CD4-positive, alpha-beta T cell (primary cell): ENCODE measurements at regions not wholly inside any gene's neighbourhood (a gene's known extent, or its start where the extent isn't known, plus 50 kb on each side); places are given as distances from the start of the nearest gene placed in this dataset.

ENCODE experiments used
- ATAC-seq: fragments of 200-7000 bp; cut with Tn5 transposase; one replicate; pipeline ENCODE4 v1.10.0; 2022; ENCODE audit warnings: mild to moderate bottlenecking; ENCODE audit not compliant: poor library complexity
- CTCF ChIA-PET: fragments of 350-600 bp; sonication (Branson Sonifier 250); formaldehyde crosslinking; loops from one replicate; lab custom pipeline; 2021; ENCODE audit warnings: antibody characterized with exemption, inconsistent platforms; lab: Charles Lee
- POLR2A ChIA-PET: fragments of 350-600 bp; sonication (Branson Sonifier 250); formaldehyde crosslinking; loops from one replicate; lab custom pipeline; 2021; ENCODE audit warnings: antibody characterized with exemption, inconsistent platforms; lab: Charles Lee
- DNase-seq, 14 experiments: peaks; one replicate each; pipeline ENCODE4 v3.0.0-alpha.2; 2013 to 2020; ENCODE audit warnings: mixed read lengths in 2 of 14
- H3K27ac ChIP-seq, 2 donors: one replicate each; pipeline versions ENCODE4 v1.5.1 to v1.7.0; 2013; ENCODE audit warnings: low read length in 2 of 2, low read depth in 1 of 2, mild to moderate bottlenecking in 1 of 2
- H3K27me3 ChIP-seq, 2 experiments: 1 replicate in 1 of 2; 2 replicates in 1 of 2; pipeline versions ENCODE4 v1.6.1 to v1.7.0; 2013; ENCODE audit warnings: low read length in 2 of 2, control low read depth in 1 of 2, mild to moderate bottlenecking in 1 of 2, moderate library complexity in 1 of 2; ENCODE audit not compliant: insufficient read depth in 2 of 2, control insufficient read depth in 1 of 2
- H3K36me3 ChIP-seq: one replicate; pipeline ENCODE4 v1.6.1; 2013; ENCODE audit warnings: low read length, control low read depth; ENCODE audit not compliant: insufficient read depth
- H3K4me1 ChIP-seq: one replicate; pipeline ENCODE4 v1.6.1; 2013; ENCODE audit warnings: low read length, control low read depth; ENCODE audit not compliant: insufficient read depth
- H3K4me3 ChIP-seq: one replicate; pipeline ENCODE4 v1.5.1; 2013; ENCODE audit warnings: mild to moderate bottlenecking, low read length, moderate library complexity
- H3K9me3 ChIP-seq, 2 experiments: 1 replicate in 1 of 2; 2 replicates in 1 of 2; pipeline versions ENCODE4 v1.6.1 to v1.7.0; 2013; ENCODE audit warnings: low read length in 2 of 2, mild to moderate bottlenecking in 2 of 2, control low read depth in 1 of 2, moderate library complexity in 1 of 2; ENCODE audit not compliant: control insufficient read depth in 1 of 2, insufficient read depth in 1 of 2
- H3K27ac Mint-ChIP-seq: one replicate; pipeline ENCODE4 v1.8.0; 2020; ENCODE audit warnings: mixed read lengths
- H3K27me3 Mint-ChIP-seq: one replicate; pipeline ENCODE4 v1.8.0; 2021; ENCODE audit warnings: mixed read lengths
- H3K36me3 Mint-ChIP-seq: one replicate; pipeline ENCODE4 v1.8.0; 2021; ENCODE audit warnings: low read depth, mixed read lengths
- H3K4me1 Mint-ChIP-seq: one replicate; pipeline ENCODE4 v1.8.0; 2021; ENCODE audit warnings: low read depth, mixed read lengths
- H3K4me3 Mint-ChIP-seq: one replicate; pipeline ENCODE4 v1.8.0; 2020; ENCODE audit warnings: mild to moderate bottlenecking, mixed read lengths
- H3K9me3 Mint-ChIP-seq: one replicate; pipeline ENCODE4 v1.8.0; 2020; ENCODE audit warnings: mixed read lengths
- intact Hi-C, 2 experiments: fragments of 100-400 bp; cut with DNase I in 1 of 2; cut with micrococcal nuclease in 1 of 2; formaldehyde crosslinking; loops; one replicate each; pipeline versions ENCODE4 v1.15.1 to v1.9.0; 2023 to 2025; cut with DNase I, micrococcal nuclease
- TF ChIP-seq, protein P1 (sequence below): fragments of 200-600 bp; IDR thresholded peaks from one replicate; pipeline ENCODE4 v1.8.0; 2022; ENCODE audit warnings: antibody characterized with exemption, mild to moderate bottlenecking

DNA sequence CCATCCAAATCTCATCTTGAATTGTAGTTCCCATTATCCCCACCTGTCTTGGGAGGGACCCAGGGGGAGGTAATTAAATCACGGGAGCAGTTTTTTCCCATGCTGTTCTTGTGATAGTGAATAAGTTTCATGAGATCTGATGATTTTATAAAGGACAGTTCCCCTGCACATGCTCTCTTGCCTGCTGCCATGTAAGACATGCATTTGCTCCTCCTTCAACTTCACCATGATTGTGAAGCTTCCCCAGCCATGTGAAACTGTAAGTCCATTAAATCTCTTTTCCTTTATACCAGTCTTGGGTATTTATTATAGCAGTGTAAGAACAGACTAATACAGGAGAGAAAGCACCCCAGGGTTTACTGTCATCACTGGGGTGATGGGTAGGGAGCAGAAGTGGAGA lies 220.4 kb upstream of the NUDT4 start:
- H3K4me1 ChIP-seq: no peaks in the 10 kb centered on the region
- ChIA-PET POLR2A (no interaction called here), CTCF (no interaction called here)
- Mint-ChIP-seq H3K9me3 (peaks cover 3% of the 10 kb centered on the region), H3K36me3 (no peaks in the 10 kb centered on the region), H3K27ac (no peak overlapping the region), H3K27me3 (peaks cover 7% of the 10 kb centered on the region), H3K4me3 (no peak overlapping the region), H3K4me1 (no peaks in the 10 kb centered on the region)
- TF ChIP-seq, protein P1, sequence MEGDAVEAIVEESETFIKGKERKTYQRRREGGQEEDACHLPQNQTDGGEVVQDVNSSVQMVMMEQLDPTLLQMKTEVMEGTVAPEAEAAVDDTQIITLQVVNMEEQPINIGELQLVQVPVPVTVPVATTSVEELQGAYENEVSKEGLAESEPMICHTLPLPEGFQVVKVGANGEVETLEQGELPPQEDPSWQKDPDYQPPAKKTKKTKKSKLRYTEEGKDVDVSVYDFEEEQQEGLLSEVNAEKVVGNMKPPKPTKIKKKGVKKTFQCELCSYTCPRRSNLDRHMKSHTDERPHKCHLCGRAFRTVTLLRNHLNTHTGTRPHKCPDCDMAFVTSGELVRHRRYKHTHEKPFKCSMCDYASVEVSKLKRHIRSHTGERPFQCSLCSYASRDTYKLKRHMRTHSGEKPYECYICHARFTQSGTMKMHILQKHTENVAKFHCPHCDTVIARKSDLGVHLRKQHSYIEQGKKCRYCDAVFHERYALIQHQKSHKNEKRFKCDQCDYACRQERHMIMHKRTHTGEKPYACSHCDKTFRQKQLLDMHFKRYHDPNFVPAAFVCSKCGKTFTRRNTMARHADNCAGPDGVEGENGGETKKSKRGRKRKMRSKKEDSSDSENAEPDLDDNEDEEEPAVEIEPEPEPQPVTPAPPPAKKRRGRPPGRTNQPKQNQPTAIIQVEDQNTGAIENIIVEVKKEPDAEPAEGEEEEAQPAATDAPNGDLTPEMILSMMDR: no peak
- intact Hi-C loops: no loop called here
- ATAC-seq (no peak), DNase-seq (no peak)
- H3K27me3 ChIP-seq: peaks cover 0 to 2% of the 10 kb centered on the region in 2 experiments
- H3K36me3 ChIP-seq: no peaks in the 10 kb centered on the region
- peaks cover 0 to 5% of the 10 kb centered on the region in 2 experiments for H3K9me3 ChIP-seq
- no peak overlapping the region for H3K27ac ChIP-seq
- H3K4me3 ChIP-seq: no peak overlapping the region

DNA sequence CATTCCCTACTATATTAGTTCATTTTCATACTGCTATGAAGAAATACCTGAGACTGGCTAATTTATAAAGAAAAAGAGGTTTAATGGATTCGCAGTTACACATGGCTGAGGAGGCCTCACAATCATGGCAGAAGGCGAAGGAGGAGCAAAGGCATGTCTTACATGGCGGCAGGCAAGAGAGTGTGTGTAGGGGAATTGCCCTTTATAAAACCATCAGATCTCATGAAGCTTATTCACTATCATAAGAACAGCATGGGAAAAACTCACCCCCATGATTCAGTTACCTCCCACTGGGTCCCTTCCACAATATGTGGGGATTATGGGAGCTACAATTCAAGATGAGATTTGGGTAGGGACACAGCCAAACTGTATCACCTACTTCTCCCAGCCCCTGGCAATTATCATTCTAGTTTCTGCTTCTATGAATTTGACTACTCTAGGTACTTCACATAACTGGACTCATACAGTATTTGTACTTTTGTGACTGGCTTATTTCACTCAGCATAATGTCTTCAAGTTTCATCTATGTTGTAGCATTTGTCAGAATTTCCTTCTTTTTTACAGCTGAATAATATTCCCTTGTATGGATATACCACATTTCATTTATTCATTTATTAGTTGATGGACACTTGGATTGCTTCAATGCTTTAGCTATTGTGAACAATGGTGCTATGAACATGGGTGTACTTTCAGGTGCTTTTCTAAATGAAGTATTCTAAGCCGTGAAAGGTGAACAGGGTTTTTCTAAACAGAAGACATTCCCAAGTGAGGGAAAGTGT lies 219.5 kb upstream of the NUDT4 start:
- no peaks in the 10 kb centered on the region for H3K4me1 Mint-ChIP-seq
- Histone ChIP-seq H3K9me3 (peaks cover 0 to 5% of the 10 kb centered on the region in 2 experiments), H3K27me3 (peaks cover 0 to 2% of the 10 kb centered on the region in 2 experiments), H3K4me1 (no peaks in the 10 kb centered on the region), H3K36me3 (no peaks in the 10 kb centered on the region), H3K4me3 (no peak overlapping the region), H3K27ac (no peak overlapping the region)
- H3K27ac Mint-ChIP-seq: no peak overlapping the region
- peaks cover 7% of the 10 kb centered on the region for H3K27me3 Mint-ChIP-seq
- TF ChIP-seq, protein P1: no peak
- POLR2A ChIA-PET: no interaction called here
- intact Hi-C loops: no loop called here
- H3K9me3 Mint-ChIP-seq: peaks cover 3% of the 10 kb centered on the region
- DNase-seq (no peak), ATAC-seq (no peak)
- CTCF ChIA-PET: no interaction called here
- no peaks in the 10 kb centered on the region for H3K36me3 Mint-ChIP-seq
- no peak overlapping the region for H3K4me3 Mint-ChIP-seq

DNA sequence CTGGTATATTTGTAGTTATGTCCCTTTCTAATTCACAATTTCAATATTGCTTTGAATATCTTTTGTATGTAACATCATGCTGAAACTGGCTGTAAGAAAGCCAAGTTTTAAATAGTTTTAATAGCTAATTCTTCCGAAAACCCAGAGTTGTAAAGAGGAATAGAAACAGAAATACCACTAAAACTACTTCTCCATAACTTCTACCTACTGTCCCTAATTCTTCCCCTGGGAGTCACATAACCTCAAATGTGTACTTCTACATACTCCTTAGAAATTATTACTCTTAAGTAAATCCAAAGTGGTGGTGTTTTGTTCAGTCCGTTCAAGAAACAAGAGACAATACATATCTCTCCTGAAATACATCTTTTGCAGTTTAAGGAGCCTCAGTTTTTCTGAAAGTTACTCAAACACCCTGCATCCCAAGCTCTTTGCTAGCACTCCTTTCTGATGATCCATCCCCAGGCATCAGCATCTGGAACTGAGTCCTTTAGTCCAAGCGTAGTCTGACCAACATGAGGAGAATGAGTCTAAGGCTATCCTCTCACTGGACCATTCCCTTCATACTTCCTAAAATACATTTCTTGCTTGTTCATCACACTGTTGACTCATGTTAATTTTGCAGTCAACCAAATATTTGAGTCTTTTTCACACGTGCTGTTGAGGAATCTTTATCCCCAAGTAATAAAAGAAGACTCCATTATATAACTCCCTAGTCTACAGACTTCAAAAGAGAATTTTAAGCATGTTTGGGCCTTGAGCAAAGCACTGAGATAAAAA lies 214.3 kb upstream of the NUDT4 start:
- H3K27ac ChIP-seq: no peak overlapping the region

More for the DNA sequence above, 214.3 kb upstream of the NUDT4 start:
- H3K27ac Mint-ChIP-seq: no peak overlapping the region
- no peaks in the 10 kb centered on the region for H3K36me3 Mint-ChIP-seq
- H3K27me3 ChIP-seq: no peaks in the 10 kb centered on the region
- peaks cover 10% of the 10 kb centered on the region for H3K4me1 Mint-ChIP-seq
- TF ChIP-seq, protein P1: no peak
- no peaks in the 10 kb centered on the region for H3K27me3 Mint-ChIP-seq
- POLR2A ChIA-PET: no interaction called here
- H3K9me3 Mint-ChIP-seq: no peaks in the 10 kb centered on the region
- no peaks in the 10 kb centered on the region for H3K36me3 ChIP-seq
- CTCF ChIA-PET: interaction anchor here (0.7 kb wide), 1 partner anchor 19 kb away, joined by 3 read pairs; no protein-coding TSS in a partner anchor
- no peak for ATAC-seq
- H3K9me3 ChIP-seq: peaks cover 0 to 3% of the 10 kb centered on the region in 2 experiments
- H3K4me1 ChIP-seq: peaks cover 8% of the 10 kb centered on the region
- no peak for DNase-seq
- no peak overlapping the region for H3K4me3 ChIP-seq
- H3K4me3 Mint-ChIP-seq: no peak overlapping the region
- intact Hi-C loops: no loop called here
